KMS-11 (cell line): ENCODE measurements at regions not wholly inside any gene's neighbourhood (a gene's known extent, or its start where the extent isn't known, plus 50 kb on each side); places are given as distances from the start of the nearest gene placed in this dataset.

Source experiments
- H2AFZ ChIP-seq: fragments of 200-600 bp; sonication (generic); 2 replicates; pipeline ENCODE4 v1.6.1; 2016; ENCODE audit warnings: antibody characterized with exemption, mixed run types, low read depth
- H3K27ac ChIP-seq: fragments of 200-600 bp; sonication (generic); 2 replicates; pipeline ENCODE4 v1.6.1; 2016; ENCODE audit warnings: mild to moderate bottlenecking, mixed run types
- H3K27me3 ChIP-seq: fragments of 200-600 bp; sonication (generic); 2 replicates; pipeline ENCODE4 v1.6.1; 2017; ENCODE audit warnings: mild to moderate bottlenecking, low read depth, mixed run types, moderate library complexity; ENCODE audit not compliant: insufficient read depth
- H3K36me3 ChIP-seq: fragments of 200-600 bp; sonication (generic); 2 replicates; pipeline ENCODE4 v1.6.1; 2017; ENCODE audit warnings: mild to moderate bottlenecking, mixed run types; ENCODE audit not compliant: insufficient read depth
- H3K4me1 ChIP-seq: fragments of 200-600 bp; sonication (generic); 2 replicates; pipeline ENCODE4 v1.6.1; 2016; ENCODE audit warnings: mild to moderate bottlenecking, low read depth, mixed run types; ENCODE audit not compliant: poor library complexity, severe bottlenecking
- H3K4me2 ChIP-seq: fragments of 200-600 bp; sonication (generic); 2 replicates; pipeline ENCODE4 v1.7.0; 2016; ENCODE audit warnings: mild to moderate bottlenecking, mixed run types
- H3K4me3 ChIP-seq: fragments of 200-600 bp; sonication (generic); IDR thresholded peaks from 2 replicates; pipeline ENCODE4 v1.6.1; 2017; ENCODE audit warnings: low read depth, low read length, mixed read lengths; ENCODE audit not compliant: insufficient read depth
- H3K79me2 ChIP-seq: fragments of 200-600 bp; sonication (generic); 2 replicates; pipeline ENCODE4 v1.6.1; 2016; ENCODE audit warnings: low read depth, mixed run types; ENCODE audit not compliant: insufficient read depth
- H3K9ac ChIP-seq: fragments of 200-600 bp; sonication (generic); 2 replicates; pipeline ENCODE4 v1.6.1; 2016; ENCODE audit warnings: mild to moderate bottlenecking, mixed run types
- H4K20me1 ChIP-seq: fragments of 200-600 bp; sonication (generic); 2 replicates; pipeline ENCODE4 v1.6.1; 2016; ENCODE audit warnings: mild to moderate bottlenecking, mixed run types; ENCODE audit not compliant: insufficient read depth
- TF ChIP-seq, protein P1 (sequence below): fragments of 200-600 bp; sonication (generic); conservative IDR thresholded peaks from 2 replicates; pipeline ENCODE4 v1.6.1; 2017; ENCODE audit warnings: low read depth, mild to moderate bottlenecking, antibody characterized with exemption, low read length, moderate library complexity, mixed read lengths

DNA sequence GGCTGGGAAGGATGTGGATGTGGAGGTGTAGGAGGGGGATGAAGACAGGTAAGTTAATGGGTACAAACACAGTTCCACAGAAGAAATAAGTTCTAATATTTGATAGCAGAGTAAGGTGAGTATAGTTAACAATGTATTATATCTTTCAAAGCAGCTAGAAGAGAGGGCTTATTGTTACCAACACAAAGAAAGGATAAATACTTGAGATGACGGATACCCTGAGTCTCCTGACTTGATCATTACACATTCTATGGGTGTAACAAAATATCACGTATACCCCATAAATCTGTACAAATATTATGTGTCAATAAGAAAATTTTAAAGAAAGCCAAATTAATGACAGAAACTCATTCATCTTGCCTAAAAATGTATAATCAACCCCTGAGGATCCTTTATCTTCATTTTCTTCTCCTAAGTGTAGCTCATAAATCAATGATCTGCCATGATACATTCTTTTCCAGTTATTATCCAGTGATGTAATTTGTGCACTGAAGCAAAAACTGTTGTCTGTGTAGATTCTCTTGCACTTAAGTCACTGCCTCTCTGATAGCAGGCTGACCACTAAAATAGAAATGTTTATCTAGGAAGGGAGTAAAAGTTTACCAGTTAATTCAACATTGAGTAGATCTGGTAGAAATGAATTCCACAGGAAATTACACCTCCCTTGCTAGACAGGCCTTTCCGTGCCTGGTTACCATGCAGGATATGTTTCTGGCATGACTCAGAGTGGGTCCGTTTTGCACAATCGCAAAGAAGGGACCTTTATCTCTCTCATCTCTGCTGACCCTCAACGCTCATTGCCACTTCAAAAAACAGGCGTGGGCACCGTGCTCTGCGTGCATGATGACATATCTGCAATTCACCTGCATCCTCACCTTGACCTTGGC, 249.7 kb upstream of the NCKAP5 start:
- Histone ChIP-seq H3K4me3 (no peak overlapping the region), H3K36me3 (no peaks in the 10 kb centered on the region), H4K20me1 (no peaks in the 10 kb centered on the region), H3K4me2 (no peak overlapping the region), H3K4me1 (no peaks in the 10 kb centered on the region), H3K27ac (no peak overlapping the region), H3K27me3 (no peaks in the 10 kb centered on the region), H3K79me2 (no peaks in the 10 kb centered on the region), H2AFZ (no peak overlapping the region), H3K9ac (no peak overlapping the region)
- TF ChIP-seq, protein P1, sequence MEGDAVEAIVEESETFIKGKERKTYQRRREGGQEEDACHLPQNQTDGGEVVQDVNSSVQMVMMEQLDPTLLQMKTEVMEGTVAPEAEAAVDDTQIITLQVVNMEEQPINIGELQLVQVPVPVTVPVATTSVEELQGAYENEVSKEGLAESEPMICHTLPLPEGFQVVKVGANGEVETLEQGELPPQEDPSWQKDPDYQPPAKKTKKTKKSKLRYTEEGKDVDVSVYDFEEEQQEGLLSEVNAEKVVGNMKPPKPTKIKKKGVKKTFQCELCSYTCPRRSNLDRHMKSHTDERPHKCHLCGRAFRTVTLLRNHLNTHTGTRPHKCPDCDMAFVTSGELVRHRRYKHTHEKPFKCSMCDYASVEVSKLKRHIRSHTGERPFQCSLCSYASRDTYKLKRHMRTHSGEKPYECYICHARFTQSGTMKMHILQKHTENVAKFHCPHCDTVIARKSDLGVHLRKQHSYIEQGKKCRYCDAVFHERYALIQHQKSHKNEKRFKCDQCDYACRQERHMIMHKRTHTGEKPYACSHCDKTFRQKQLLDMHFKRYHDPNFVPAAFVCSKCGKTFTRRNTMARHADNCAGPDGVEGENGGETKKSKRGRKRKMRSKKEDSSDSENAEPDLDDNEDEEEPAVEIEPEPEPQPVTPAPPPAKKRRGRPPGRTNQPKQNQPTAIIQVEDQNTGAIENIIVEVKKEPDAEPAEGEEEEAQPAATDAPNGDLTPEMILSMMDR, result no peak

DNA sequence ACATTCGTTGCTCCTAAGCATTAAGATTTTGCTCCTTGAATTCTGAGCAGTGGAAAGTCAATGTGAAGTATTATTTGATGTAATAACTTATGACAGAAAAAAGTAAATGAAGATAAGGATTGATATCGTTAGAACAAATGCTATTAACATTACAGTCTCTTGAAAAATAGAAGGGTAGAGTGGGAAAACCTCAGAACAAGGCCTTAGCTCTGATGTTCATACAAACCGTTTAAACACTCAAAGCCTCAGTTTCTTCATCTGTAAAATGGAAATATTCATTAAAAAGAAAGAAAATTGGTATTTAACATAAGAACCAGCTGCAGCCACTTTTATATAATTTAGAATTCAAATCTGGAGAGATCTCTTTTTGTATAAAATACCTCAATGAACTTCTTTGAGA, 250.4 kb upstream of the NCKAP5 start:
- H3K4me2 ChIP-seq, result no peak overlapping the region
- TF ChIP-seq, protein P1, result no peak

DNA sequence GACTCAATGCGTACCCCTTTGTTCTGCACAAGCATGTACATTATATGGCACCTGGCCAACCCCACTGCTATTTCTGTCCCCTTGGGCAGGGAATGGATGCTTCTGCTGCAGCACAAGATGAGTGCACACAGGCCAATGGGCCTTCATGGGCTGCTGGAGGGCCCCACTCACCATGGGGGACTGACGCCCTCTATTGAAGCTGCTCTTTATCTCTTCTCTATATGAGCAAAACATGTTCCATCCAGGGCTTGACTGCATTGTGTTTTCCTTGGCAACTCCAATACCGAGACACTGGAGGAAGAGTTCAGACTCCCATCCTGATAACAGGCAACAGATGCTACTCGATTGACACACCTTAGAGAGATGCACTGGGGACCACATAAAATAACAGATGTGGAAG, 251.6 kb upstream of the NCKAP5 start:
- no peak overlapping the region for H2AFZ ChIP-seq
- no peak overlapping the region for H3K4me3 ChIP-seq
- no peaks in the 10 kb centered on the region for H3K36me3 ChIP-seq
- TF ChIP-seq, protein P1, result no peak
- H3K9ac ChIP-seq, result no peak overlapping the region
- H3K27ac ChIP-seq, result no peak overlapping the region
- no peaks in the 10 kb centered on the region for H3K27me3 ChIP-seq
- no peaks in the 10 kb centered on the region for H4K20me1 ChIP-seq
- H3K4me1 ChIP-seq, result no peaks in the 10 kb centered on the region
- no peak overlapping the region for H3K4me2 ChIP-seq
- H3K79me2 ChIP-seq, result no peaks in the 10 kb centered on the region

More for the DNA sequence above, 250.4 kb upstream of the NCKAP5 start:
- Histone ChIP-seq H2AFZ (no peak overlapping the region), H3K9ac (no peak overlapping the region), H3K4me3 (no peak overlapping the region), H3K4me1 (no peaks in the 10 kb centered on the region), H3K27ac (no peak overlapping the region), H3K79me2 (no peaks in the 10 kb centered on the region), H3K27me3 (no peaks in the 10 kb centered on the region), H4K20me1 (no peaks in the 10 kb centered on the region), H3K36me3 (no peaks in the 10 kb centered on the region)

DNA sequence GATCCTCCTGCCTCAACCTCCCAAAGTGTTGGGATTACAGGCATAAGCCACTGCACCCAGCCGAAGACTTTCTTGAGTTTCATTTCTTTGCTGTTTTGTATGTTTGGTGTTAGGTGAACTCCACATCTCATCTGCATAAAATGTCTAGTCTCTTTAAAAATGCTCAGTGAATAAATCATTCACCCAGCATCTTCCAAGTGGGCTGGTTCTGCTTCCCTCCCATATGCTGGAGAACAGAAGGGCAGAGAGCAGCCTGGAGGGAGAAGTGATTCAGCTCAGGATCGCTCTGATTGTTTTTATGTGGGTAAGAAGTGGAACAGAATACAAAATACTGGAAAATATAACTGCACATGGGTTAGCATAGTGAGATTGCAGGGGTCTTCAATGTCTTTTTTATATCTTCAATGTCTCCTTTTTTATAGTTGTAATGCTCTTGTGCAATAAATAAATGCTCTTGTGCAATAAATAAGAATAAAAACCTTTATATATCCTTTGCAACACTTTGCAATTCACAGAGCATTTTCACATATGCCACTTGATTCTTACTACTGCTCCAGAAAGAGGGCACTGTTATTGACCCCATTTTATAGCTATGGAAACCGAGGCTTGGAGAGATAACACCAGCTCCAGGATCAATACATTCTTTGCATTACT, 253.0 kb upstream of the NCKAP5 start:
- no peak overlapping the region for H3K4me3 ChIP-seq
- H3K27ac ChIP-seq, result no peak overlapping the region
- H3K4me1 ChIP-seq, result no peaks in the 10 kb centered on the region
- H3K36me3 ChIP-seq, result no peaks in the 10 kb centered on the region
- no peak overlapping the region for H2AFZ ChIP-seq
- TF ChIP-seq, protein P1, result no peak
- no peak overlapping the region for H3K4me2 ChIP-seq
- no peaks in the 10 kb centered on the region for H3K79me2 ChIP-seq
- H3K27me3 ChIP-seq, result no peaks in the 10 kb centered on the region
- H4K20me1 ChIP-seq, result no peaks in the 10 kb centered on the region
- no peak overlapping the region for H3K9ac ChIP-seq
